ENCODE measurements at regions not wholly inside any gene's neighbourhood (a gene's known extent, or its start where the extent isn't known, plus 50 kb on each side); places are given as distances from the start of the nearest gene placed in this dataset.

GRCh38 chr4:18421519-18421918, 400.0 kb upstream of the LCORL start:
- TF ChIP-seq, protein P1, sequence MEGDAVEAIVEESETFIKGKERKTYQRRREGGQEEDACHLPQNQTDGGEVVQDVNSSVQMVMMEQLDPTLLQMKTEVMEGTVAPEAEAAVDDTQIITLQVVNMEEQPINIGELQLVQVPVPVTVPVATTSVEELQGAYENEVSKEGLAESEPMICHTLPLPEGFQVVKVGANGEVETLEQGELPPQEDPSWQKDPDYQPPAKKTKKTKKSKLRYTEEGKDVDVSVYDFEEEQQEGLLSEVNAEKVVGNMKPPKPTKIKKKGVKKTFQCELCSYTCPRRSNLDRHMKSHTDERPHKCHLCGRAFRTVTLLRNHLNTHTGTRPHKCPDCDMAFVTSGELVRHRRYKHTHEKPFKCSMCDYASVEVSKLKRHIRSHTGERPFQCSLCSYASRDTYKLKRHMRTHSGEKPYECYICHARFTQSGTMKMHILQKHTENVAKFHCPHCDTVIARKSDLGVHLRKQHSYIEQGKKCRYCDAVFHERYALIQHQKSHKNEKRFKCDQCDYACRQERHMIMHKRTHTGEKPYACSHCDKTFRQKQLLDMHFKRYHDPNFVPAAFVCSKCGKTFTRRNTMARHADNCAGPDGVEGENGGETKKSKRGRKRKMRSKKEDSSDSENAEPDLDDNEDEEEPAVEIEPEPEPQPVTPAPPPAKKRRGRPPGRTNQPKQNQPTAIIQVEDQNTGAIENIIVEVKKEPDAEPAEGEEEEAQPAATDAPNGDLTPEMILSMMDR (IDR thresholded peaks at IDR 0.05; ENCODE audit: insufficient read depth, low read length): no peak
- TF ChIP-seq REST (IDR thresholded peaks at IDR 0.05; ENCODE audit: insufficient replicate concordance, low read depth) (no peak), GABPA (IDR thresholded peaks at IDR 0.05; ENCODE audit: low read depth) (no peak), POLR2AphosphoS5 (IDR thresholded peaks at IDR 0.05; ENCODE audit: low read depth) (no peak)

Data from HL-60 (cell line).